IMR-90 (cell line): ENCODE measurements at regions not wholly inside any gene's neighbourhood (a gene's known extent, or its start where the extent isn't known, plus 50 kb on each side); places are given as distances from the start of the nearest gene placed in this dataset.

ENCODE experiments used
- BHLHE40 ChIP-seq: fragments of 150-350 bp; IDR thresholded peaks from 2 replicates; pipeline ENCODE4 v1.6.1; 2016; ENCODE audit warnings: mild to moderate bottlenecking, low read depth, low read length
- CHD1 ChIP-seq: IDR thresholded peaks from 2 replicates; pipeline ENCODE4 v1.6.1; 2012; ENCODE audit warnings: low read depth, low read length, improper control_type of control experiment
- ELK1 ChIP-seq: fragments of 150-350 bp; IDR thresholded peaks from 2 replicates; pipeline ENCODE4 v1.6.1; 2016; ENCODE audit warnings: low read depth, mild to moderate bottlenecking, low read length, moderate library complexity, borderline replicate concordance
- MAFK ChIP-seq: IDR thresholded peaks from 2 replicates; pipeline ENCODE4 v1.6.1; 2012; ENCODE audit warnings: low read depth, low read length, improper control_type of control experiment
- MXI1 ChIP-seq: IDR thresholded peaks from 2 replicates; pipeline ENCODE4 v1.6.1; 2012; ENCODE audit warnings: low read depth, mild to moderate bottlenecking, low read length, moderate library complexity, borderline replicate concordance
- NFE2L2 ChIP-seq: fragments of 150-350 bp; IDR thresholded peaks from 2 replicates; pipeline ENCODE4 v1.6.1; 2016; ENCODE audit warnings: low read depth, mild to moderate bottlenecking, low read length
- POLR2A ChIP-seq: IDR thresholded peaks from 2 replicates; pipeline ENCODE4 v1.6.1; 2012; ENCODE audit warnings: mild to moderate bottlenecking, low read depth, low read length
- RAD21 ChIP-seq: IDR thresholded peaks from 2 replicates; pipeline ENCODE4 v1.6.1; 2012; ENCODE audit warnings: low read length, improper control_type of control experiment
- RFX5 ChIP-seq: IDR thresholded peaks from 2 replicates; pipeline ENCODE4 v1.8.0; 2012; ENCODE audit warnings: low read depth, mild to moderate bottlenecking, low read length, moderate library complexity
- SMC3 ChIP-seq: fragments of 150-350 bp; IDR thresholded peaks from 2 replicates; pipeline ENCODE4 v1.6.1; 2016; ENCODE audit warnings: low read depth, mild to moderate bottlenecking, antibody characterized with exemption, low read length, moderate library complexity
- TF ChIP-seq, protein P1 (sequence below): conservative IDR thresholded peaks from 2 replicates; pipeline ENCODE4 v1.5.1; 2012; ENCODE audit warnings: mild to moderate bottlenecking, low read depth, low read length, improper control_type of control experiment
- TF ChIP-seq, protein P2 (sequence below): fragments of 150-350 bp; IDR thresholded peaks from 2 replicates; pipeline ENCODE4 v1.6.1; 2017; ENCODE audit warnings: mild to moderate bottlenecking, antibody characterized with exemption, low read length, low read depth

DNA sequence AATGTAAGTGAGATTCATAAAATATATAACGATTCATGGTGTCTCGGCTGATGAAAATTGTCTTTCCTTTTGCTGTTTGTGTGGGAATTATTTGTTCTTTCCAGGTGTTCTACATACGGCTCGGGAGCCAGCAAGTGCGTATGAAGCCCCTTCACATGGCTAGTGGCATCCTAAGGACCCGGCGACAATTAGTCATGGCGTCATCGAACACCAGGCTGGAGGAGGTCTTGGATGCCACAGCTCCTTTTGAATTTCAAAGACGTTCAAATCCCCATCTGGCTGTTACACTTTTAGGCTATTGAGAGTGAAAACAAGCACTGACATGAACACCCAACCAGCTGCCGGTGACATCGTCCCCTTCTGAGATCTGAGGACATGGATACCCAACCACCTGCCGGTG lies 397.7 kb upstream of the TNRC6C start:
- TF ChIP-seq, protein P1, sequence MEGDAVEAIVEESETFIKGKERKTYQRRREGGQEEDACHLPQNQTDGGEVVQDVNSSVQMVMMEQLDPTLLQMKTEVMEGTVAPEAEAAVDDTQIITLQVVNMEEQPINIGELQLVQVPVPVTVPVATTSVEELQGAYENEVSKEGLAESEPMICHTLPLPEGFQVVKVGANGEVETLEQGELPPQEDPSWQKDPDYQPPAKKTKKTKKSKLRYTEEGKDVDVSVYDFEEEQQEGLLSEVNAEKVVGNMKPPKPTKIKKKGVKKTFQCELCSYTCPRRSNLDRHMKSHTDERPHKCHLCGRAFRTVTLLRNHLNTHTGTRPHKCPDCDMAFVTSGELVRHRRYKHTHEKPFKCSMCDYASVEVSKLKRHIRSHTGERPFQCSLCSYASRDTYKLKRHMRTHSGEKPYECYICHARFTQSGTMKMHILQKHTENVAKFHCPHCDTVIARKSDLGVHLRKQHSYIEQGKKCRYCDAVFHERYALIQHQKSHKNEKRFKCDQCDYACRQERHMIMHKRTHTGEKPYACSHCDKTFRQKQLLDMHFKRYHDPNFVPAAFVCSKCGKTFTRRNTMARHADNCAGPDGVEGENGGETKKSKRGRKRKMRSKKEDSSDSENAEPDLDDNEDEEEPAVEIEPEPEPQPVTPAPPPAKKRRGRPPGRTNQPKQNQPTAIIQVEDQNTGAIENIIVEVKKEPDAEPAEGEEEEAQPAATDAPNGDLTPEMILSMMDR = no peak
- TF ChIP-seq, protein P2, sequence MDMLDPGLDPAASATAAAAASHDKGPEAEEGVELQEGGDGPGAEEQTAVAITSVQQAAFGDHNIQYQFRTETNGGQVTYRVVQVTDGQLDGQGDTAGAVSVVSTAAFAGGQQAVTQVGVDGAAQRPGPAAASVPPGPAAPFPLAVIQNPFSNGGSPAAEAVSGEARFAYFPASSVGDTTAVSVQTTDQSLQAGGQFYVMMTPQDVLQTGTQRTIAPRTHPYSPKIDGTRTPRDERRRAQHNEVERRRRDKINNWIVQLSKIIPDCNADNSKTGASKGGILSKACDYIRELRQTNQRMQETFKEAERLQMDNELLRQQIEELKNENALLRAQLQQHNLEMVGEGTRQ = no peak
- no peak for TF ChIP-seq POLR2A
- no peak for TF ChIP-seq RAD21
- no peak for TF ChIP-seq MAFK
- TF ChIP-seq MXI1 = no peak
- TF ChIP-seq SMC3 = no peak
- no peak for TF ChIP-seq ELK1
- TF ChIP-seq RFX5 = no peak
- no peak for TF ChIP-seq NFE2L2
- no peak for TF ChIP-seq BHLHE40
- TF ChIP-seq CHD1 = no peak
